ENCODE measurements at regions not wholly inside any gene's neighbourhood (a gene's known extent, or its start where the extent isn't known, plus 50 kb on each side); places are given as distances from the start of the nearest gene placed in this dataset.

DNA sequence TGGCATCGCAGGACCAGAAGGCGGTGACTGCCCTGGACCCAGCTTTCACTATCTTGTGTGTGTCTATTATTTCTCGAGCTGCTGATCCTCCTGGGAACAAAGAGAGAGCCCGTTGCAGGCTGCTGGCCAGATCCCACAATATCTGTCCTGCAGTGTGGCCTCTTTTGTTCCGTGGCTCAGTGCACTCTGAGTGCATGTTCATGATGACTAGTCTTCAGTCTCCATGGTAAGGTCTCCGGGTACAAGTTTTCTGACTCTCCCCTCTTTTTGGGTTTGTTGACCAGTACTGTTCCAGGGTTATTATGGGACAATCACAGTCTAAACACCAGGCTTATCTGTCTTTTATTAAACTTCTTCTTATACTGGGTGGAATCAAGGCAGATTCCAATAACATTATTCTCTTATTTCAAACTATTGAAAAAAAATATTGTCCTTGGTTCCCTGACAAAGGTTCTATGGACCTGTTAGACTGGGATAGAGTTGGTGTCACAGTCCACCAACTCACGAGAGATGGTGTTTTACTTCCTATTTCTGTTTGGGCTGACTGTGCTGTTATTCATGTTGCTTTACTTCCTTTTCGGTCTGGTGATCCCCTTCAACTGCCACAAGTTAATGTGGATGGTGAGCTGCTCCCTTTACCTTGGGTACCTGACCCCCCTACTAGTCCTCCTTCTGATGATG is 192.9 kb upstream of the ALG10B start:
- H3K27ac ChIP-seq, result no peak overlapping the region
- H3K9me3 ChIP-seq, result no peaks in the 10 kb centered on the region
- no peaks in the 10 kb centered on the region for H3K4me1 ChIP-seq
- WGBS, 2 donors (ENCODE audit: low coverage in 1 of 2), result 61 to 68% methylated on average over 5 to 7 of the region's 8 CpGs
- no peaks in the 10 kb centered on the region for H3K36me3 ChIP-seq
- no peak for TF ChIP-seq POLR2A (IDR thresholded peaks at IDR 0.05)
- no peak for TF ChIP-seq EP300 (IDR thresholded peaks at IDR 0.05)
- TF ChIP-seq POLR2AphosphoS5 (IDR thresholded peaks at IDR 0.05), result no peak
- no peak for TF ChIP-seq CTCF (IDR thresholded peaks at IDR 0.05)
- no peaks in the 10 kb centered on the region for H3K27me3 ChIP-seq
- no peak overlapping the region for H3K4me3 ChIP-seq
- no peak for ATAC-seq

DNA sequence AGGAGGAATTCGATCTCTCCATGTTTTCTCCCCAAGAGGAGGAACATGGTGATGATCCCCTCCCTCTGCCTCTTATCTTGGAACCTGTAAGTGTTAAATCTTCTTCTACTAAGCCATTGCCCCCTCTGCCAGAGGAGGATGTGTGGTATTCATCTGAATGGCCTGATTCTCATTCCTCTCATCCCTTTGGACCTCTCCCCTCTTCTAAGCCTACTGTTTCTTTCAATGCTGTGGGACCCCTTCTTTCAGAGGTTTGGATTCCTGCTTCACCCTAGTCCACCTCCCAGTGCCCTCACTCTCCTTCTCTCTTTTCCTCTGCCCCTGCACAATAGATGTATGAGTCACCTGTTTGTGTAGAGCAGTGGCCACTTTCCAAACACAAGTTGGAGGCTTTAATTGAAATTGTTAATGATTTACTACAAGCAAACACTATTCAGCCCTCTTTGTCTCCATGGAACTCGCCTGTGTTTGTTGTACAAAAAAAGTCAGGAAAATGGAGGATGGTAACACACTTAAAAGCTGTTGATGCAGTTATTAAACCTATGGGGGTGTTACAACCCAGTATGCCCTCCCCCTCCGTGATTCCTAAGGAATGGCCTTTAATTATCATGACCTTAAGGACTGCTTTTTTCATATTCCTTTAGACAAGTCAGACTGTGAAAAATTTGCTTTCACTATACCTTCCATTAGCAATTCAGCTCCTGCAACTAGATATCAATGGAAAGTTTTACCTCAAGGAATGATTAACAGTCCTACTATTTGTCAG is 192.1 kb upstream of the ALG10B start:
- WGBS, 2 donors (ENCODE audit: low coverage in 1 of 2), result 41 to 51% methylated on average over 3 of the region's 3 CpGs
- Histone ChIP-seq H3K4me1 (no peaks in the 10 kb centered on the region), H3K27ac (no peak overlapping the region), H3K27me3 (no peaks in the 10 kb centered on the region), H3K9me3 (no peaks in the 10 kb centered on the region), H3K36me3 (no peaks in the 10 kb centered on the region), H3K4me3 (no peak overlapping the region)
- no peak for ATAC-seq
- no peak for TF ChIP-seq EP300 (IDR thresholded peaks at IDR 0.05)
- no peak for TF ChIP-seq CTCF (IDR thresholded peaks at IDR 0.05)
- no peak for TF ChIP-seq POLR2A (IDR thresholded peaks at IDR 0.05)
- TF ChIP-seq POLR2AphosphoS5 (IDR thresholded peaks at IDR 0.05), result no peak

- no peak overlapping the region for H3K27ac ChIP-seq
- H3K9me3 ChIP-seq, result no peaks in the 10 kb centered on the region
- H3K27me3 ChIP-seq, result peaks cover 39% of the 10 kb centered on the region
- no peak for ATAC-seq
- H3K36me3 ChIP-seq, result no peaks in the 10 kb centered on the region
- WGBS, 2 donors (ENCODE audit: low coverage in 1 of 2), result 40 to 63% methylated on average over 1 to 2 of the region's 2 CpGs
- no peaks in the 10 kb centered on the region for H3K4me1 ChIP-seq
- TF ChIP-seq EP300 (IDR thresholded peaks at IDR 0.05) (no peak), CTCF (IDR thresholded peaks at IDR 0.05) (no peak), POLR2A (IDR thresholded peaks at IDR 0.05) (no peak), POLR2AphosphoS5 (IDR thresholded peaks at IDR 0.05) (no peak)
- H3K4me3 ChIP-seq, result no peak overlapping the region
Observed at GRCh38 chr12:38132139-38132538, 184.4 kb upstream of the ALG10B start.

DNA sequence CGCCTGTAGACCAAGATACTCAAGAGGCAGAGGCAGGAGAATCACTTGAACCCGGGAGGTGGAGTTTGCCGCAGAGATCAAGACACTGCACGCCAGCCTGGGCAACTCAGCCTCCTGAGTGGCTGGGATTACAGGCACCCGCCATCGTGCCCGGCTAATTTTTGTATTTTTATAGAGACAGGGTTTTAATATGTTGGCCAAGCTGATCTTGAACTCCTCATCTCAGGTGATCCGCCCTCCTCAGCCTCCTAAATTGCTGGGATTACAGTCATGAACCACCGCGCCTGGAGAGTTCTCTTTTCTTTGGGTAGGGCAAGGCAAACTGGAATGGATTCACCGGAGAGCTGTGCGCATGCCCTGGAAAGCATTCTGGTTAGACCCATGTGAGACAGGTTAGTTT is 179.3 kb upstream of the ALG10B start:
- no peak overlapping the region for H3K27ac ChIP-seq
- no peak overlapping the region for H3K4me3 ChIP-seq
- H3K4me1 ChIP-seq, result peaks cover 0 to 8% (median 0%) of the 10 kb centered on the region in 3 donors
- H3K9me3 ChIP-seq, result no peaks in the 10 kb centered on the region
- no peak for ATAC-seq
- WGBS, 2 donors (ENCODE audit: low coverage in 1 of 2), result 94 to 100% methylated on average over 1 to 5 of the region's 12 CpGs
- TF ChIP-seq EP300 (IDR thresholded peaks at IDR 0.05) (no peak), POLR2A (IDR thresholded peaks at IDR 0.05) (no peak), CTCF (IDR thresholded peaks at IDR 0.05) (no peak), POLR2AphosphoS5 (IDR thresholded peaks at IDR 0.05) (no peak)
- H3K27me3 ChIP-seq, result peaks cover 42% of the 10 kb centered on the region
- H3K36me3 ChIP-seq, result no peaks in the 10 kb centered on the region

- Histone ChIP-seq H3K27me3 (peaks cover 42% of the 10 kb centered on the region), H3K36me3 (no peaks in the 10 kb centered on the region), H3K27ac (no peak overlapping the region), H3K4me3 (no peak overlapping the region), H3K4me1 (peaks cover 0 to 8% (median 0%) of the 10 kb centered on the region in 3 donors), H3K9me3 (no peaks in the 10 kb centered on the region)
- WGBS, 2 donors (ENCODE audit: low coverage in 1 of 2), result 54% methylated on average over 3 of the region's 16 CpGs; no CpG with 5 or more reads in 1 of the 2 donors
- no peak for ATAC-seq
- TF ChIP-seq EP300 (IDR thresholded peaks at IDR 0.05) (no peak), POLR2AphosphoS5 (IDR thresholded peaks at IDR 0.05) (no peak), POLR2A (IDR thresholded peaks at IDR 0.05) (no peak)
Observed at GRCh38 chr12:38137716-38138115, 178.9 kb upstream of the ALG10B start.

All from gastroesophageal sphincter (tissue), 4 donors.